Adrenal gland (tissue), 9 donors: ENCODE measurements at regions not wholly inside any gene's neighbourhood (a gene's known extent, or its start where the extent isn't known, plus 50 kb on each side); places are given as distances from the start of the nearest gene placed in this dataset.

Experiments used
- DNase-seq, 7 donors: peaks; one replicate each; pipeline ENCODE4 v3.0.0-alpha.2; 2019 to 2020
- H3K27ac ChIP-seq, 5 donors: fragments of 200-600 bp; sonication (generic) in 4 of 5; 1 replicate in 3 of 5; 2 replicates in 2 of 5; pipeline versions ENCODE4 v1.5.1 to v1.8.0; 2016 to 2020; ENCODE audit warnings: mild to moderate bottlenecking in 1 of 5
- H3K27me3 ChIP-seq: fragments of 200-600 bp; 2 replicates; pipeline ENCODE4 v1.8.0; 2021
- H3K36me3 ChIP-seq, 2 donors: fragments of 200-600 bp; replicated peaks in 1 of 2; 1 replicate in 1 of 2; 2 replicates in 1 of 2; pipeline versions ENCODE4 v1.5.1 to v1.8.0; 2018 to 2022
- H3K4me1 ChIP-seq, 2 donors: fragments of 200-600 bp; replicated peaks in 1 of 2; 1 replicate in 1 of 2; 2 replicates in 1 of 2; pipeline versions ENCODE4 v1.5.1 to v1.8.0; 2018 to 2021
- H3K4me3 ChIP-seq, 4 donors: fragments of 200-600 bp; sonication (generic) in 3 of 4; one replicate each; pipeline ENCODE4 v1.5.1; 2016 to 2018
- H3K9me3 ChIP-seq, 3 donors: fragments of 200-600 bp; sonication (generic) in 1 of 3; replicated peaks in 1 of 3; 1 replicate in 2 of 3; 2 replicates in 1 of 3; pipeline versions ENCODE4 v1.5.1 to v1.8.0; 2016 to 2021
- CTCF ChIP-seq, 6 experiments: fragments of 450-650 bp in 4 of 6; fragments of 200-600 bp in 2 of 6; sonication (generic) in 1 of 6; IDR thresholded peaks; 1 replicate in 5 of 6; 2 replicates in 1 of 6; pipeline versions ENCODE4 v1.5.1 to v1.8.0; 2016 to 2021; ENCODE audit warnings: antibody characterized with exemption in 6 of 6, mild to moderate bottlenecking in 2 of 6, moderate library complexity in 1 of 6
- POLR2A ChIP-seq, 2 donors: fragments of 450-650 bp; IDR thresholded peaks; one replicate each; pipeline ENCODE4 v1.6.1; 2017; ENCODE audit warnings: antibody characterized with exemption in 2 of 2, mild to moderate bottlenecking in 2 of 2, moderate library complexity in 1 of 2
- WGBS, 4 donors: extraction: QIAGEN DNeasy Blood & Tissue Kit in 2 of 4; methylation state at CpG; one replicate each; pipeline versions ENCODE4 v1.1.5 to v1.1.7; 2013 to 2017; 5-methylcytosine and 5-hydroxymethylcytosine counted together
- intact Hi-C, 2 donors: fragments of 100-400 bp; cut with DNase I; formaldehyde crosslinking; loops; one replicate each; pipeline versions ENCODE4 v1.14.1 to v1.15.0; 2022 to 2023
- donor health status: healthy with polysubstance abuse.
- donor health status: Bipolar disorder and iron deficiency.
- donor health status: DM: yes; HTN: yes; CAD: no.
- donor health status: DM: no; HTN: no; CAD: no.
- donor health status: DM: no; HTN: no; CAD: no.

DNA sequence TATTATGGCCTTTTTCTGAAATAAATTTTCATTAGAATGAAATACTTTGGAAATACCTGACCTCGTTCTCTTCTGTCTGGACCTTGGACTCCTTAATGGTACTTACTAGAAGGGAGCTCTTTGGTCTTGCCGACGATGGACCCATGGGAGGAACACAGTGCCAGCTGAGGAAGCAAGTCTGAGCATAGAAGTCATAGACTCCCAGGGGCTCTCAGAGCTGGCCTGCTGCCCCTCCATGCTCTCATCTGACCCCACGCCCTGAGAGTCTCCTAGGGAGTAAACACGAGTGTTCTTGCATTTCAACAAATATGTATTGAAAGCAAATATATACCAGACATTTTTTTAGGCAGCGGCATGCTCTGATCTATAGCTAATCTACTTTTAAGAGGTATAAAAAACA lies 87.8 kb downstream of the PLEKHG1 start:
- intact Hi-C loops, result no loop called here
- Histone ChIP-seq H3K36me3 (no peaks in the 10 kb centered on the region), H3K4me1 (no peaks in the 10 kb centered on the region), H3K27me3 (no peaks in the 10 kb centered on the region), H3K4me3 (no peak overlapping the region), H3K9me3 (no peaks in the 10 kb centered on the region), H3K27ac (no peak overlapping the region)
- 47 to 74% (median 67%) methylated on average over 6 of the region's 6 CpGs for WGBS, 4 donors
- TF ChIP-seq POLR2A (IDR thresholded peaks at IDR 0.05), result no peak
- no peak for TF ChIP-seq CTCF (IDR thresholded peaks at IDR 0.05)
- DNase-seq, result no peak

DNA sequence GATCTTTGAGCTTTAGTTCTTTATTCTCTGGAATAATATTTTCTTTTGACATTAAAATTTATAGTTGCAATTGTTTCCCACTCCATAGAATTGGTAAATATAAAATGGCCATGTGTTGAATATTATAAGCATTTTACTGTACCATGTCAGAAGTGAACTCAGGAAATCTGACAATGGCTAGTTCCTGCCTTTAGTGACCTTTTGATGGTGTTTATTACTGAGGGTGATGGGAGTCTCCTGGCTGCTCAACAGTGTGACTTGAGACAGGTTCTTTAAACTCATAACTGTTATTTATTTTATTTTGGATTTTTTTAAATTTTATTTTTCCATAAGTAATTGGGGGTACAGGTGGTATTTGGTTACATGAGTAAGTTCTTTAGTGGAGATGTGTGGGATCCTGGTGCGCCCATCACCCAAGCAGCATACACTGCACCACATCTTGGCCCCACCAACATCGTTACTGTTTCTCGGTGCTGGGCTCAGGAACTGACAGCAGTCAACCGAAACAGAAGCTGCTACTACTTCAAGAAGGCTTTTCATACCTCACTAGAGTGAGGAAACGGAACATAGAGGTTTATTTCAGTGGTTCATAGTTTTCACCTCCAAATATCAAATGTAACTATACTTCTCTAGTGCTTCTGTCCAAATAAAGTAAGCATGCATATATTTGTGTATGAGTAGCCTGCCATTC lies 90.4 kb downstream of the PLEKHG1 start:
- H3K9me3 ChIP-seq, result no peaks in the 10 kb centered on the region
- H3K36me3 ChIP-seq, result no peaks in the 10 kb centered on the region
- no peaks in the 10 kb centered on the region for H3K27me3 ChIP-seq
- H3K4me1 ChIP-seq, result no peaks in the 10 kb centered on the region
- H3K27ac ChIP-seq, result no peak overlapping the region
- WGBS, 4 donors, result 86 to 95% (median 93%) methylated on average over 5 of the region's 5 CpGs
- DNase-seq, result no peak
- TF ChIP-seq POLR2A (IDR thresholded peaks at IDR 0.05) (no peak), CTCF (IDR thresholded peaks at IDR 0.05) (no peak)
- intact Hi-C loops, result no loop called here
- no peak overlapping the region for H3K4me3 ChIP-seq

DNA sequence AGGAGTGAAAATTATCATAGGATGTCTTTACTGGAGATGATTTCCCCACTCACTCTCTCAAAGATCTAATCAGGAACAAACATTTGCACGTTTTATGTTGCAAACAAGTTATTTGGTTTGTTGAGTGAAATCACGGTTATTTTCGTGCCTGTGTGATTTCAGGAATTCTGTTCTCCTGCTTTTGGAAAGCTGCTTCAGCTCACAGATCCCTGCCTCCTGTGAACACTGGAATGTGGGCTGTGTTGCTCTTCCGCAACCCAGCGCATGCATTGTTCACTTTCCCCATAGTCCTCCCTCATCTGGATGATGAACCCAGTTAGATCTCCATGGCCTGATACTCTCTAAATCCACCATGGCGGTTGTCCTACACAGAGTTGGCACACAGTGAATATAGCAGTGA lies 91.0 kb downstream of the PLEKHG1 start:
- intact Hi-C loops, result no loop called here
- Histone ChIP-seq H3K9me3 (no peaks in the 10 kb centered on the region), H3K4me1 (no peaks in the 10 kb centered on the region), H3K36me3 (no peaks in the 10 kb centered on the region), H3K27me3 (no peaks in the 10 kb centered on the region), H3K4me3 (no peak overlapping the region), H3K27ac (no peak overlapping the region)
- 91 to 96% (median 93%) methylated on average over 6 of the region's 6 CpGs for WGBS, 4 donors
- TF ChIP-seq POLR2A (IDR thresholded peaks at IDR 0.05) (no peak), CTCF (IDR thresholded peaks at IDR 0.05) (no peak)
- no peak for DNase-seq

DNA sequence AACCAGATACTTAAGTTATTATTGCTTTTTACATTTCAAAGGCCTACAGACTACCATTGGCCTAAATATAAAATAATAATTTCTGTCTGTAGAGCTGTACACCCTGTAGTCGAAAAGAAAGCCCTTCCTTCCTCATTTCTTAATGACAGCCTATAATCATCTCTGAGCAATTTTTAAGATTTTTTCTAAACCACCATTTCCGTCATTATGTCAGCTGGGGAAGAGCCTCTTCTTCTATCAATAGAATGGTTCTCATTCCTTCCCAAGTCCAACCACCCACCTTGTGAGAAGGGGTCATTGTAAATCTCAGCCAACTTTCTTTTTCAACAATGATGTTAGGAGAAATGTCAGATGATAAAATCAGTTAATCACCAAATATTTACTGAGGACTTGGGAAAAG lies 91.8 kb downstream of the PLEKHG1 start:
- H3K9me3 ChIP-seq, result no peaks in the 10 kb centered on the region
- no peaks in the 10 kb centered on the region for H3K36me3 ChIP-seq
- no peak for DNase-seq
- H3K4me1 ChIP-seq, result no peaks in the 10 kb centered on the region
- H3K4me3 ChIP-seq, result no peak overlapping the region
- TF ChIP-seq CTCF (IDR thresholded peaks at IDR 0.05) (no peak), POLR2A (IDR thresholded peaks at IDR 0.05) (no peak)
- intact Hi-C loops, result no loop called here
- 65 to 75% (median 68%) methylated on average over 2 of the region's 2 CpGs for WGBS, 4 donors
- H3K27ac ChIP-seq, result peak overlapping the region in 1 of 5 donors; percentile 8
- H3K27me3 ChIP-seq, result no peaks in the 10 kb centered on the region
